ENCODE measurements at regions not wholly inside any gene's neighbourhood (a gene's known extent, or its start where the extent isn't known, plus 50 kb on each side); places are given as distances from the start of the nearest gene placed in this dataset.

GRCh38 chr2:149732001-149732685 lies 144.6 kb upstream of the MMADHC start:
- no peak overlapping the region for H3K4me2 ChIP-seq (ENCODE audit: insufficient read depth, insufficient read length, low read length)
- H3K23me2 ChIP-seq (ENCODE audit: insufficient read length, low read depth, low read length, poor library complexity, severe bottlenecking): no peaks in the 10 kb centered on the region
- no peak overlapping the region for H2BK120ac ChIP-seq (ENCODE audit: low read depth, low read length, poor library complexity, severe bottlenecking)
- no peak overlapping the region for H3K27ac Mint-ChIP-seq
- H2BK12ac ChIP-seq (ENCODE audit: insufficient read length, low read depth, low read length): no peak overlapping the region
- H4K8ac ChIP-seq (replicated peaks; ENCODE audit: insufficient read length, low read depth, low read length): no peak overlapping the region
- H2BK15ac ChIP-seq (ENCODE audit: low read depth, low read length): no peak overlapping the region
- H2AFZ ChIP-seq (ENCODE audit: low read length): no peak overlapping the region
- H3K36me3 Mint-ChIP-seq (ENCODE audit: insufficient read depth in 1 of 3, low read depth in 3 of 3): peaks cover 0 to 4% (median 4%) of the 10 kb centered on the region in 3 experiments; a peak in 2 of 7 replicates
- H2BK20ac ChIP-seq (ENCODE audit: low read depth, low read length, poor library complexity, severe bottlenecking): no peak overlapping the region
- H2BK5ac ChIP-seq (ENCODE audit: insufficient read length, low read length): no peak overlapping the region
- no peak overlapping the region for H2AK5ac ChIP-seq (ENCODE audit: insufficient read length, low read length)
- H4K20me1 ChIP-seq (ENCODE audit: control insufficient read depth, insufficient read depth, insufficient read length): no peaks in the 10 kb centered on the region
- no CpG with 5 or more reads among the region's 4 CpGs for WGBS (ENCODE audit: extremely low coverage, insufficient read length, low lambda C conversion rate)
- no peak overlapping the region for H3K4ac ChIP-seq (ENCODE audit: low read depth, low read length)
- H3K14ac ChIP-seq (ENCODE audit: insufficient read depth, low read length): no peak overlapping the region
- no peak overlapping the region for H3K56ac ChIP-seq (ENCODE audit: insufficient read length, low read depth, low read length)
- peaks cover 2% of the 10 kb centered on the region; the same call in 1 of the 2 replicates for H3K4me1 ChIP-seq (ENCODE audit: insufficient read depth, low read length)
- H4K5ac ChIP-seq (ENCODE audit: insufficient read length, low read depth, low read length): no peak overlapping the region
- H4K91ac ChIP-seq (ENCODE audit: insufficient read length, low read depth, low read length): no peak overlapping the region
- TF ChIP-seq, protein P1, sequence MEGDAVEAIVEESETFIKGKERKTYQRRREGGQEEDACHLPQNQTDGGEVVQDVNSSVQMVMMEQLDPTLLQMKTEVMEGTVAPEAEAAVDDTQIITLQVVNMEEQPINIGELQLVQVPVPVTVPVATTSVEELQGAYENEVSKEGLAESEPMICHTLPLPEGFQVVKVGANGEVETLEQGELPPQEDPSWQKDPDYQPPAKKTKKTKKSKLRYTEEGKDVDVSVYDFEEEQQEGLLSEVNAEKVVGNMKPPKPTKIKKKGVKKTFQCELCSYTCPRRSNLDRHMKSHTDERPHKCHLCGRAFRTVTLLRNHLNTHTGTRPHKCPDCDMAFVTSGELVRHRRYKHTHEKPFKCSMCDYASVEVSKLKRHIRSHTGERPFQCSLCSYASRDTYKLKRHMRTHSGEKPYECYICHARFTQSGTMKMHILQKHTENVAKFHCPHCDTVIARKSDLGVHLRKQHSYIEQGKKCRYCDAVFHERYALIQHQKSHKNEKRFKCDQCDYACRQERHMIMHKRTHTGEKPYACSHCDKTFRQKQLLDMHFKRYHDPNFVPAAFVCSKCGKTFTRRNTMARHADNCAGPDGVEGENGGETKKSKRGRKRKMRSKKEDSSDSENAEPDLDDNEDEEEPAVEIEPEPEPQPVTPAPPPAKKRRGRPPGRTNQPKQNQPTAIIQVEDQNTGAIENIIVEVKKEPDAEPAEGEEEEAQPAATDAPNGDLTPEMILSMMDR (conservative IDR thresholded peaks at IDR 0.05): no peak
- no peaks in the 10 kb centered on the region for H3K79me1 ChIP-seq (ENCODE audit: insufficient read depth, low read depth, low read length, poor library complexity, severe bottlenecking)
- H3K4me1 Mint-ChIP-seq: peaks cover 12 to 13% of the 10 kb centered on the region in 2 experiments
- no peaks in the 10 kb centered on the region for H3K79me2 ChIP-seq (ENCODE audit: insufficient read depth, low read length)
- no peak overlapping the region for H3K27ac ChIP-seq (ENCODE audit: insufficient read length, low read depth, low read length)
- H3K4me3 Mint-ChIP-seq: no peak overlapping the region
- H3K27me3 Mint-ChIP-seq (ENCODE audit: low read depth): no peaks in the 10 kb centered on the region; the same call in 1 of the 2 replicates
- peaks cover 4 to 5% of the 10 kb centered on the region in 2 experiments; a peak in 2 of 5 replicates for H3K9me3 Mint-ChIP-seq
- H3K9ac ChIP-seq (ENCODE audit: extremely low read depth, insufficient read length, low read length): no peak overlapping the region
- H3T11ph ChIP-seq (ENCODE audit: low read length): no peak overlapping the region
- H3K23ac ChIP-seq (ENCODE audit: insufficient read length, low read depth, low read length): no peak overlapping the region
- DNase-seq: no peak
- H3K27me3 ChIP-seq (ENCODE audit: insufficient read depth, low read length): no peaks in the 10 kb centered on the region
- H3K18ac ChIP-seq (ENCODE audit: insufficient read length, low read depth, low read length): no peak overlapping the region
- H3K9me3 ChIP-seq (ENCODE audit: control insufficient read depth, low read depth, low read length): peaks cover 5% of the 10 kb centered on the region
